Trophoblast cell (in vitro differentiated cells and primary cell): ENCODE measurements at regions not wholly inside any gene's neighbourhood (a gene's known extent, or its start where the extent isn't known, plus 50 kb on each side); places are given as distances from the start of the nearest gene placed in this dataset.

Source experiments
- DNase-seq, 2 donors: peaks; one replicate each; pipeline ENCODE4 v3.0.0-alpha.2; 2016
- H2AFZ ChIP-seq: 2 replicates; pipeline ENCODE4 v1.6.1; 2013; ENCODE audit warnings: low read length, moderate library complexity, mild to moderate bottlenecking; ENCODE audit not compliant: insufficient read depth, poor library complexity
- H2AK5ac ChIP-seq: 2 replicates; pipeline ENCODE4 v1.6.1; 2013; ENCODE audit warnings: mild to moderate bottlenecking, low read length
- H2BK120ac ChIP-seq: 2 replicates; pipeline ENCODE4 v1.6.1; 2013; ENCODE audit warnings: low read length, mild to moderate bottlenecking, moderate library complexity; ENCODE audit not compliant: insufficient read depth, poor library complexity
- H2BK12ac ChIP-seq: 2 replicates; pipeline ENCODE4 v1.6.1; 2013; ENCODE audit warnings: mild to moderate bottlenecking, low read length, moderate library complexity
- H2BK5ac ChIP-seq: 2 replicates; pipeline ENCODE4 v1.6.1; 2013; ENCODE audit warnings: low read length, low read depth, moderate library complexity, mild to moderate bottlenecking; ENCODE audit not compliant: poor library complexity
- H3K14ac ChIP-seq: 2 replicates; pipeline ENCODE4 v1.6.1; 2013; ENCODE audit warnings: mild to moderate bottlenecking, low read length
- H3K18ac ChIP-seq: 2 replicates; pipeline ENCODE4 v1.6.1; 2013; ENCODE audit warnings: mild to moderate bottlenecking, low read length
- H3K23ac ChIP-seq: 2 replicates; pipeline ENCODE4 v1.6.1; 2013; ENCODE audit warnings: low read length
- H3K27ac ChIP-seq: 2 replicates; pipeline ENCODE4 v1.5.1; 2013; ENCODE audit warnings: low read depth, mild to moderate bottlenecking, inconsistent platforms, low read length, moderate library complexity
- H3K27me3 ChIP-seq: 2 replicates; pipeline ENCODE4 v1.6.1; 2013; ENCODE audit warnings: inconsistent platforms, mild to moderate bottlenecking, low read length, moderate library complexity; ENCODE audit not compliant: insufficient read depth
- H3K36me3 ChIP-seq, 2 experiments: 1 replicate in 1 of 2; 2 replicates in 1 of 2; pipeline ENCODE4 v1.6.1; 2013; ENCODE audit warnings: low read length in 2 of 2, mild to moderate bottlenecking in 2 of 2, moderate library complexity in 1 of 2; ENCODE audit not compliant: insufficient read depth in 2 of 2, control insufficient read depth in 1 of 2
- H3K4ac ChIP-seq: 2 replicates; pipeline ENCODE4 v1.6.1; 2013; ENCODE audit warnings: low read depth, mild to moderate bottlenecking, low read length, moderate library complexity
- H3K4me1 ChIP-seq, 2 experiments: 1 replicate in 1 of 2; 2 replicates in 1 of 2; pipeline ENCODE4 v1.6.1; 2013; ENCODE audit warnings: low read length in 2 of 2, mild to moderate bottlenecking in 2 of 2, moderate library complexity in 1 of 2; ENCODE audit not compliant: insufficient read depth in 2 of 2, control insufficient read depth in 1 of 2
- H3K4me2 ChIP-seq: 2 replicates; pipeline ENCODE4 v1.6.1; 2013; ENCODE audit warnings: inconsistent platforms, mild to moderate bottlenecking, low read length, moderate library complexity
- H3K4me3 ChIP-seq: 2 replicates; pipeline ENCODE4 v1.5.1; 2013; ENCODE audit warnings: mild to moderate bottlenecking, low read depth, low read length, inconsistent platforms
- H3K79me1 ChIP-seq: one replicate; pipeline ENCODE4 v1.6.1; 2013; ENCODE audit warnings: low read length
- H3K79me2 ChIP-seq: 2 replicates; pipeline ENCODE4 v1.6.1; 2013; ENCODE audit warnings: low read length, mild to moderate bottlenecking; ENCODE audit not compliant: control insufficient read depth, insufficient read depth, poor library complexity
- H3K9ac ChIP-seq: 2 replicates; pipeline ENCODE4 v1.6.1; 2013; ENCODE audit warnings: mild to moderate bottlenecking, low read length
- H3K9me3 ChIP-seq: 2 replicates; pipeline ENCODE4 v1.6.1; 2013; ENCODE audit warnings: low read depth, mild to moderate bottlenecking, control low read depth, inconsistent platforms, low read length; ENCODE audit not compliant: insufficient read depth
- H4K12ac ChIP-seq: 2 replicates; pipeline ENCODE4 v1.6.1; 2013; ENCODE audit warnings: low read depth, mild to moderate bottlenecking, low read length, moderate library complexity
- H4K8ac ChIP-seq: 2 replicates; pipeline ENCODE4 v1.6.1; 2013; ENCODE audit warnings: low read depth, mild to moderate bottlenecking, low read length, moderate library complexity
- H4K91ac ChIP-seq: one replicate; pipeline ENCODE4 v1.6.1; 2013; ENCODE audit warnings: low read depth, mild to moderate bottlenecking, low read length, moderate library complexity
- WGBS: extraction: QIAGEN DNeasy Blood & Tissue Kit; methylation state at CpG from one replicate; pipeline ENCODE4 v1.1.7; 2013; ENCODE audit warnings: missing lambda C conversion rate; ENCODE audit not compliant: insufficient read length, insufficient coverage; ENCODE audit errors: extremely low coverage; 5-methylcytosine and 5-hydroxymethylcytosine counted together

- Histone ChIP-seq H3K27me3 (no peaks in the 10 kb centered on the region), H2AK5ac (no peak overlapping the region), H3K4ac (no peak overlapping the region), H3K79me2 (no peaks in the 10 kb centered on the region), H3K9ac (no peak overlapping the region), H3K27ac (no peak overlapping the region), H3K4me3 (no peak overlapping the region), H2BK120ac (no peak overlapping the region), H2BK5ac (no peak overlapping the region), H3K4me2 (no peak overlapping the region), H4K91ac (no peak overlapping the region), H2AFZ (no peak overlapping the region), H3K36me3 (no peaks in the 10 kb centered on the region), H4K8ac (no peak overlapping the region), H3K79me1 (no peaks in the 10 kb centered on the region), H3K18ac (no peak overlapping the region), H3K4me1 (no peaks in the 10 kb centered on the region), H3K9me3 (peaks cover 15% of the 10 kb centered on the region), H3K14ac (no peak overlapping the region), H4K12ac (no peak overlapping the region), H3K23ac (no peak overlapping the region), H2BK12ac (no peak overlapping the region)
- no CpG with 5 or more reads among the region's 2 CpGs for WGBS
- no peak for DNase-seq
These were observed 179.9 kb downstream of the NPHP4 start for GRCh38 chr1:5812295-5812694.

GRCh38 chr1:5811419-5811818 is 180.8 kb downstream of the NPHP4 start:
- no peak overlapping the region for H3K18ac ChIP-seq
- no peaks in the 10 kb centered on the region for H3K27me3 ChIP-seq
- no peak overlapping the region for H2BK12ac ChIP-seq
- no peak overlapping the region for H4K8ac ChIP-seq
- H3K27ac ChIP-seq = no peak overlapping the region
- no peak overlapping the region for H3K23ac ChIP-seq
- H4K91ac ChIP-seq = no peak overlapping the region
- H2BK120ac ChIP-seq = no peak overlapping the region
- no peak overlapping the region for H4K12ac ChIP-seq
- no peak overlapping the region for H3K14ac ChIP-seq
- no peak overlapping the region for H2AK5ac ChIP-seq
- H3K4me1 ChIP-seq = no peaks in the 10 kb centered on the region
- H2BK5ac ChIP-seq = no peak overlapping the region
- no peak overlapping the region for H2AFZ ChIP-seq
- H3K36me3 ChIP-seq = no peaks in the 10 kb centered on the region
- no peak overlapping the region for H3K4me2 ChIP-seq
- H3K79me1 ChIP-seq = no peaks in the 10 kb centered on the region
- no peak overlapping the region for H3K4ac ChIP-seq
- no peak overlapping the region for H3K4me3 ChIP-seq
- H3K9me3 ChIP-seq = peaks cover 13% of the 10 kb centered on the region
- no peaks in the 10 kb centered on the region for H3K79me2 ChIP-seq
- DNase-seq = no peak
- H3K9ac ChIP-seq = no peak overlapping the region
- WGBS = no CpG with 5 or more reads among the region's 11 CpGs

- Histone ChIP-seq H3K14ac (no peak overlapping the region), H3K36me3 (no peaks in the 10 kb centered on the region), H2AFZ (no peak overlapping the region), H2BK12ac (no peak overlapping the region), H3K27me3 (no peaks in the 10 kb centered on the region), H3K27ac (no peak overlapping the region), H3K18ac (no peak overlapping the region), H4K91ac (no peak overlapping the region), H3K79me1 (no peaks in the 10 kb centered on the region), H3K9me3 (peaks cover 10% of the 10 kb centered on the region), H4K12ac (no peak overlapping the region), H3K4ac (no peak overlapping the region), H2BK5ac (no peak overlapping the region), H3K9ac (no peak overlapping the region), H3K4me1 (no peaks in the 10 kb centered on the region), H3K4me3 (no peak overlapping the region), H2BK120ac (no peak overlapping the region), H3K23ac (no peak overlapping the region), H4K8ac (no peak overlapping the region), H3K79me2 (no peaks in the 10 kb centered on the region), H2AK5ac (no peak overlapping the region), H3K4me2 (no peak overlapping the region)
- DNase-seq = no peak
- WGBS = no CpG with 5 or more reads among the region's 11 CpGs
These were observed 181.5 kb downstream of the NPHP4 start for GRCh38 chr1:5810553-5811270.

GRCh38 chr1:5810131-5810530 is 182.1 kb downstream of the NPHP4 start:
- no peak overlapping the region for H3K9ac ChIP-seq
- H2AK5ac ChIP-seq = no peak overlapping the region
- H3K4me1 ChIP-seq = no peaks in the 10 kb centered on the region
- no peaks in the 10 kb centered on the region for H3K79me1 ChIP-seq
- H2AFZ ChIP-seq = no peak overlapping the region
- no peak overlapping the region for H4K91ac ChIP-seq
- no peak overlapping the region for H3K4me3 ChIP-seq
- no peak overlapping the region for H3K14ac ChIP-seq
- H3K27me3 ChIP-seq = no peaks in the 10 kb centered on the region
- no peak overlapping the region for H2BK5ac ChIP-seq
- no peaks in the 10 kb centered on the region for H3K79me2 ChIP-seq
- peaks cover 10% of the 10 kb centered on the region for H3K9me3 ChIP-seq
- no peaks in the 10 kb centered on the region for H3K36me3 ChIP-seq
- no peak for DNase-seq
- H3K4ac ChIP-seq = no peak overlapping the region
- no peak overlapping the region for H3K18ac ChIP-seq
- H4K12ac ChIP-seq = no peak overlapping the region
- no peak overlapping the region for H2BK120ac ChIP-seq
- no peak overlapping the region for H2BK12ac ChIP-seq
- H4K8ac ChIP-seq = no peak overlapping the region
- H3K27ac ChIP-seq = no peak overlapping the region
- no CpG with 5 or more reads among the region's 16 CpGs for WGBS
- no peak overlapping the region for H3K4me2 ChIP-seq
- no peak overlapping the region for H3K23ac ChIP-seq
